ENCODE measurements at regions not wholly inside any gene's neighbourhood (a gene's known extent, or its start where the extent isn't known, plus 50 kb on each side); places are given as distances from the start of the nearest gene placed in this dataset.

GRCh38 chr1:88457197-88457596 is 226.9 kb upstream of the PKN2 start:
- Histone ChIP-seq H3K9ac (no peak overlapping the region), H4K20me1 (no peaks in the 10 kb centered on the region)
- TF ChIP-seq Cebpa-rat (IDR thresholded peaks at IDR 0.05), result no peak

DNA sequence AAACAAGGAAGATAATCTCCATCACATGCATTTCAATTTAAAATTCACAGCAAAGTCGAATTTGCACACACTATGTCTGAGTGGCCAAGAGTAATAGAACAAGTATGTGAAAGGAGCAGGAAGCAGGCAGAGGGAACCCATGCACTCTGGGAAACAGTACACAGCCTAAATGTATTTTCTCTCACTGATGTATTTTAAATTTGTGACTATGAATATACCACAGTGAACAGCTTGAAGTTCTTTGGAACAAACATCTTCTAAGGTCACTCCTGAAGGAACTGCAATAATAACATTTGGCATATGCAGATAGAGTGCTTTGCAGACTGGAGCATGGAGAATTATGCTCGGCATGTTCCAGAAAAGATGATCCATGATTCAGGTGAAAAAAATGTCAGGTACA is 223.1 kb upstream of the PKN2 start:
- H3K9ac ChIP-seq, result no peak overlapping the region
- TF ChIP-seq Cebpa-rat (IDR thresholded peaks at IDR 0.05), result no peak
- H3K4me1 ChIP-seq, result peaks cover 0 to 4% (median 0%) of the 10 kb centered on the region in 10 experiments; a peak in 4 of 20 replicates
- H4K20me1 ChIP-seq, result no peaks in the 10 kb centered on the region
- H3K27me3 ChIP-seq, result no peaks in the 10 kb centered on the region
- no peaks in the 10 kb centered on the region for H3K36me3 ChIP-seq
- no peak overlapping the region for H3K27ac ChIP-seq
- H3K4me2 ChIP-seq, result no peak overlapping the region
- H3K9me3 ChIP-seq (replicated peaks in 1 of 11), result peaks cover 0 to 10% (median 5%) of the 10 kb centered on the region in 11 experiments; a peak in 7 of 22 replicates
- H3K4me3 ChIP-seq, result no peak overlapping the region

More at GRCh38 chr1:88457197-88457596, 226.9 kb upstream of the PKN2 start:
- Histone ChIP-seq H3K36me3 (no peaks in the 10 kb centered on the region), H3K27ac (no peak overlapping the region), H3K4me2 (no peak overlapping the region), H3K4me3 (no peak overlapping the region), H3K27me3 (no peaks in the 10 kb centered on the region), H3K4me1 (peaks cover 0 to 15% (median 0%) of the 10 kb centered on the region in 10 experiments; a peak in 6 of 20 replicates), H3K9me3 (replicated peaks in 1 of 11) (0 out of 22 replicates have a peak, but pooled peaks cover 0 to 1% (median 0%) of the 10 kb centered on the region in 11 experiments)

- H3K36me3 ChIP-seq, result no peaks in the 10 kb centered on the region
- no peak for TF ChIP-seq Cebpa-rat (IDR thresholded peaks at IDR 0.05)
- no peak overlapping the region for H3K4me2 ChIP-seq
- H3K9ac ChIP-seq, result no peak overlapping the region
- no peak overlapping the region for H3K27ac ChIP-seq
- H3K27me3 ChIP-seq, result no peaks in the 10 kb centered on the region
- peaks cover 5 to 16% (median 10%) of the 10 kb centered on the region in 11 experiments for H3K9me3 ChIP-seq (replicated peaks in 1 of 11)
- no peak overlapping the region for H3K4me3 ChIP-seq
- H3K4me1 ChIP-seq, result no peaks in the 10 kb centered on the region
- H4K20me1 ChIP-seq, result no peaks in the 10 kb centered on the region
Observed at GRCh38 chr1:88462096-88462487, 222.0 kb upstream of the PKN2 start.

- H3K4me1 ChIP-seq, result no peaks in the 10 kb centered on the region
- no peak overlapping the region for H3K9ac ChIP-seq
- TF ChIP-seq Cebpa-rat (IDR thresholded peaks at IDR 0.05), result no peak
- H3K27me3 ChIP-seq, result no peaks in the 10 kb centered on the region
- no peak overlapping the region for H3K4me2 ChIP-seq
- H3K27ac ChIP-seq, result no peak overlapping the region
- H3K9me3 ChIP-seq (replicated peaks in 1 of 11), result peaks cover 11 to 22% (median 16%) of the 10 kb centered on the region in 11 experiments
- H4K20me1 ChIP-seq, result no peaks in the 10 kb centered on the region
- no peaks in the 10 kb centered on the region for H3K36me3 ChIP-seq
- no peak overlapping the region for H3K4me3 ChIP-seq
Observed at GRCh38 chr1:88462488-88463261, 221.4 kb upstream of the PKN2 start.

- Histone ChIP-seq H3K27ac (no peak overlapping the region), H3K36me3 (no peaks in the 10 kb centered on the region), H3K9me3 (replicated peaks in 1 of 11) (peaks cover 11 to 27% (median 20%) of the 10 kb centered on the region in 11 experiments), H3K4me2 (no peak overlapping the region), H3K9ac (no peak overlapping the region), H4K20me1 (no peaks in the 10 kb centered on the region), H3K4me3 (no peak overlapping the region), H3K4me1 (no peaks in the 10 kb centered on the region), H3K27me3 (no peaks in the 10 kb centered on the region)
- TF ChIP-seq Cebpa-rat (IDR thresholded peaks at IDR 0.05), result no peak
Observed at GRCh38 chr1:88463401-88463985, 220.6 kb upstream of the PKN2 start.

- no peak overlapping the region for H3K4me3 ChIP-seq
- H3K4me2 ChIP-seq, result no peak overlapping the region
- no peak overlapping the region for H3K9ac ChIP-seq
- no peaks in the 10 kb centered on the region for H3K4me1 ChIP-seq
- peaks cover 11 to 27% (median 20%) of the 10 kb centered on the region in 11 experiments for H3K9me3 ChIP-seq (replicated peaks in 1 of 11)
- no peak overlapping the region for H3K27ac ChIP-seq
- no peaks in the 10 kb centered on the region for H4K20me1 ChIP-seq
- H3K27me3 ChIP-seq, result no peaks in the 10 kb centered on the region
- no peaks in the 10 kb centered on the region for H3K36me3 ChIP-seq
- no peak for TF ChIP-seq Cebpa-rat (IDR thresholded peaks at IDR 0.05)
Observed at GRCh38 chr1:88466011-88466410, 218.1 kb upstream of the PKN2 start.

GRCh38 chr1:88466899-88467580 is 217.0 kb upstream of the PKN2 start:
- no peak overlapping the region for H3K27ac ChIP-seq
- H3K4me2 ChIP-seq, result no peak overlapping the region
- H3K36me3 ChIP-seq, result no peaks in the 10 kb centered on the region
- H3K27me3 ChIP-seq, result no peaks in the 10 kb centered on the region
- no peaks in the 10 kb centered on the region for H3K4me1 ChIP-seq
- H4K20me1 ChIP-seq, result no peaks in the 10 kb centered on the region
- no peak overlapping the region for H3K9ac ChIP-seq
- no peak overlapping the region for H3K4me3 ChIP-seq
- TF ChIP-seq Cebpa-rat (IDR thresholded peaks at IDR 0.05), result no peak
- peaks cover 11 to 27% (median 20%) of the 10 kb centered on the region in 11 experiments for H3K9me3 ChIP-seq (replicated peaks in 1 of 11)

GRCh38 chr1:88472298-88472697 is 211.8 kb upstream of the PKN2 start:
- Histone ChIP-seq H3K9ac (no peak overlapping the region), H3K27me3 (no peaks in the 10 kb centered on the region), H3K9me3 (replicated peaks in 1 of 11) (peaks cover 3 to 11% (median 9%) of the 10 kb centered on the region in 11 experiments), H3K4me1 (no peaks in the 10 kb centered on the region), H3K4me2 (no peak overlapping the region), H3K4me3 (no peak overlapping the region), H4K20me1 (no peaks in the 10 kb centered on the region), H3K27ac (no peak overlapping the region), H3K36me3 (no peaks in the 10 kb centered on the region)
- no peak for TF ChIP-seq Cebpa-rat (IDR thresholded peaks at IDR 0.05)

- Histone ChIP-seq H4K20me1 (no peaks in the 10 kb centered on the region), H3K4me3 (no peak overlapping the region), H3K9ac (no peak overlapping the region), H3K27me3 (no peaks in the 10 kb centered on the region), H3K9me3 (replicated peaks in 1 of 11) (peaks cover 0 to 6% (median 5%) of the 10 kb centered on the region in 11 experiments; a peak in 11 of 22 replicates), H3K27ac (no peak overlapping the region), H3K36me3 (no peaks in the 10 kb centered on the region), H3K4me1 (no peaks in the 10 kb centered on the region), H3K4me2 (no peak overlapping the region)
- TF ChIP-seq Cebpa-rat (IDR thresholded peaks at IDR 0.05), result no peak
Observed at GRCh38 chr1:88472714-88473113, 211.4 kb upstream of the PKN2 start.

Data from BLaER1 treated with 17β-estradiol and CSF1 and Interleukin-3, amounts not matched to agents 10 nM and 100 nM (cell line).